GM12872 (cell line): ENCODE measurements at regions not wholly inside any gene's neighbourhood (a gene's known extent, or its start where the extent isn't known, plus 50 kb on each side); places are given as distances from the start of the nearest gene placed in this dataset.

Experiments used
- CTCF ChIP-seq: IDR thresholded peaks from 3 replicates; pipeline ENCODE4 v1.5.1; 2011; ENCODE audit warnings: low read depth, mild to moderate bottlenecking, low read length, moderate library complexity; ENCODE audit not compliant: insufficient read depth

GRCh38 chr10:28468707-28469483, 64.0 kb upstream of the WAC start:
- TF ChIP-seq CTCF: no peak

- TF ChIP-seq CTCF: no peak
Measured at GRCh38 chr10:28470873-28471651, 61.9 kb upstream of the WAC start.

GRCh38 chr10:28471652-28472050, 61.3 kb upstream of the WAC start:
- no peak for TF ChIP-seq CTCF

- no peak for TF ChIP-seq CTCF
Measured at GRCh38 chr10:28478646-28479045, 54.3 kb upstream of the WAC start.

GRCh38 chr10:28479425-28479865, 53.5 kb upstream of the WAC start:
- no peak for TF ChIP-seq CTCF

GRCh38 chr10:28479927-28480627, 52.8 kb upstream of the WAC start:
- no peak for TF ChIP-seq CTCF

- no peak for TF ChIP-seq CTCF
Measured at GRCh38 chr10:28480628-28480965, 52.3 kb upstream of the WAC start.
